Skeletal muscle cell (primary cell): ENCODE measurements at regions not wholly inside any gene's neighbourhood (a gene's known extent, or its start where the extent isn't known, plus 50 kb on each side); places are given as distances from the start of the nearest gene placed in this dataset.
"Not testable (repeated sequence)": the region's sequence is repeated elsewhere in the genome, so short reads cannot be mapped to it uniquely, and the experiment has no call there.

Experiments
- DNase-seq: peaks from one replicate; pipeline ENCODE4 v3.0.0-alpha.2; 2010; ENCODE audit warnings: low read depth
- H3K4me3 ChIP-seq: 2 replicates; pipeline ENCODE4 v1.5.1; 2011; ENCODE audit warnings: low read depth, mild to moderate bottlenecking, control low read depth, low read length, moderate library complexity

DNA sequence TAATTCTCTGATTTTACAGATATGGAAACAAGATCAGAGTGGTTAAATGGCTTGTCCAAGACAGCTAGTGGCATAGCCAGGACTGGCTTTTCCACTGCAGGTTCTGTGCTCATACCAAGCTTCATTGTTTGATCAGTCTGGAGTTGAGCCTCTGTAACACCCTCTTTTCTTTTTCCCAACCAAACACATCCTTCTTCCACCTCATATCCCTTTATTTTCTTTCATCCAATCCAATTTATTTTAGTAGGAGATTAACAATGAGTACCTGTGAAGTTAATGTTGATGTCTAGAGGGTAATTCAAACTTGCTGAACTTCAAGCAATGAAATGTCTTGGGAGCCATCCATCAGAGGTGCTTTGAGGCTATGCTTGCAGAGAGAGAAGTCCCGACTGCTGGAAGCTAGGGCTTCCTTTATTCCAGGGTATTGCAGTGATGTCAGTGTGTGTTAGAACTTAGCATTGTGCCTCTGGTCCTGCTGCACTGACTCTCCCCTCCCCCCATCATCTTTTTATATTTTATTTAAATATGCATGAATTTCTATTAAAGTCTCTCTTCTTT lies 452.1 kb upstream of the PDE3A start:
- no peak for DNase-seq
- no peak overlapping the region for H3K4me3 ChIP-seq

DNA sequence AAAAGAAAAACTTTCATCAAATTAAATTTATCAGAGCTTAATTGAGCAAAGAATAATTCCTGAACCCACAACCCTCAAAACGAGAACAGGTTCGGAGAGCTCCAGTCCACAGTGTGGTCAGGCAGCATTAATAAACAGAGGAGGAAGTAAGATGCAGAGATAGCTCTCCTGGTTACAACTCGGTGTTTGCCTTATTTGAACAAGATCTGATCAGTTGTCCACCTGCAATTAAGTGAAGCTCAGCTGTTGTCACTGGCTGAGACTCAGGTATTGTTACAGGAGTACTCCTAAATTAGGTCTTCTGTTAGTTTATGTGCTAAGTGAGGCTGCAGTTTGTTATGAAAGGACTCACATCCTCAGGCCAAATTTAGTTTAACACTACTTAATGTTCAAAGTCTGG lies 451.4 kb upstream of the PDE3A start:
- no peak for DNase-seq
- H3K4me3 ChIP-seq = no peak overlapping the region

DNA sequence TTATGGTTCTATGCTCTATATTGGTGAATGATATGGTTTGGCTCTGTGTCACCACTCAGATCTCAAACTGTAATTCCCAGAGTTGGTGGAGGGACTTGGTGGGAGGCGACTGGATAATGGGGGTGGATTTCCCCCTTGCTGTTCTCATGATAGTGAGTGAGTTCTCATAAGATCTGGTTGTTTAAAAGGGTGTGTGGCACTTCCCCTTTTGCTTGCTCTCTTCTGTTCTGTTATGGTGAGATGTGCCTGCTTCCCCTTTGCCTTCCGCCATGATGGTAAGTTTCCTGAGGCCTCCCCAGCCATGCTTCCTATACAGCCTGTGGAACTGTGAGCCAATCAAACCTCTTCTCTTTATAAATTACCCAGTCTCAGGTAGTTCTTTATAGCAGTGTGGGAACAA lies 446.6 kb upstream of the PDE3A start:
- H3K4me3 ChIP-seq, DNase-seq: not testable (repeated sequence)

DNA sequence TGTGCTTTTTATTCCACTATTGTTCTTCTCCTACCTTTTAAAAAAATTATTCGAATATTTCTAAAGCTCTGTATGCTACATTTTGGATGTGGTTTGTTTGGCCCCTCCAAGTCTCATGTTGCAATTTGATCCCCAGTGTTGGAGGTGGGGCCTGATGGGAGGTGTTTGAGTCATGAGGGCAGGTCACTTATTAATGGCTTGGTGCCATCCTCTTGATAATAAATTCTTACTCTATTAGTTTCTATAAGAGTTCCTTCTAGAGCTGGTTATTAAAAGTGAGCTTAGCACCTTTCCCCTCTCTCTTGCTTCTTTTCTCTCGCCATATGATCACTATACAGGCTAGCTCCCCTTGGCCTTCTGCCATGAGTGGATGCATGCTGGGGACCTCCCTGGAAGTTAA lies 445.6 kb upstream of the PDE3A start:
- no peak for DNase-seq
- H3K4me3 ChIP-seq = no peak overlapping the region

DNA sequence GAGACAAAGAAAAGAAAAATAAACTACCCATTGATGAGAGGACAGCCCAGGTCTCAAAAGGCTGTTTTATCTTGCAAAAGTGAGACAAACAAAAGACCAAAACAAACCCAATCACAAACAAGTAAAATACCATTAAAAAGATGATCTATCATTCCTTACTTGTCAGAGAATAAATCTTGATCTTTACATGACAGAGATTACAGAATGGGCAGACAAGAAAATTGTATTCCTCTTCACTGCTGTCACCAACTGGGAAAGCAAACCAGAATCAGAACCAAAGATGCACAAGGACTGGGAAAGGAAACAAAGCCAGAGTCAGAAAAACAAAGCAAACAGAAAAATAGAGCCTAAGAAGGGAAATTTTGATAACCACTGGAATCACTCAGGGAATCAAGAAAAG lies 444.0 kb upstream of the PDE3A start:
- DNase-seq = no peak

DNA sequence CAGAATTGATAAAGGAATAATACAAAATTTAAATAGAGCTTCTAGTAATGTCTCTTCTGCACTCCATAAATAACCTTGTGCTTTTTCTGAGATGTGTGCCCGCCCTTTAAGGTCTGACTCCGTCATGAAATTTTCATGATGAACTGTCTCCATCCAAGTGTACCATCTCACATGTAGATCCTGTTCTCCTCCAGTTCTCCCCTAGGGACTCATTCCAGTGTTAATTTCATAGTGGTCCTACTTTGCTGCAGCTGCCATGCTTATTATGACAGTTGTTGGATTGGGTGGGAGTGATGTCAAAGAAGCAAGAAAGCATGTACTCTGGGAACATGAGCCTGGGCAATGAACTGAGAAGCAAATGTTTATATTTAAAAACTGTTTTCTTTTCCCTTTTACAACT lies 442.5 kb upstream of the PDE3A start:
- DNase-seq = peak; percentile 14
- H3K4me3 ChIP-seq = no peak overlapping the region

More for the DNA sequence above, 444.0 kb upstream of the PDE3A start:
- no peak overlapping the region for H3K4me3 ChIP-seq

DNA sequence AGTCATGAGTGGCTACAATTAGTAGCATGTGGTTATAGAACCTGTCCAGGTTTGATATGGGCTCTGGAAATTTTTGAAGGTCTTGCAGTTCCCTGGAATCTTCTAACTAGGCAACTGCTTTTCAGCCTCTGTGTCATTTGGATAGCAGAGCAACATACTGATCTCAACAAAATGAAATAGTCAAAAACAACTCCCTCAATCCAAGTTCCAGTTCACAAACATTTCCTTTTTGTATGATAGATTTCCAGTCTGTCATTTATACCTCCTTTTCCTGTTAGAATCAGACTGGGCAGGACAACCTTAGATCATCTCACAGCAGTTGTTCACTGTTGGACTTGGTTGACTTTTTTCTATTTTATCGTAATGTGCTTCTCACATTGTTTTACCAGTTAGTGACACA lies 442.1 kb upstream of the PDE3A start:
- no peak for DNase-seq
- H3K4me3 ChIP-seq = no peak overlapping the region

DNA sequence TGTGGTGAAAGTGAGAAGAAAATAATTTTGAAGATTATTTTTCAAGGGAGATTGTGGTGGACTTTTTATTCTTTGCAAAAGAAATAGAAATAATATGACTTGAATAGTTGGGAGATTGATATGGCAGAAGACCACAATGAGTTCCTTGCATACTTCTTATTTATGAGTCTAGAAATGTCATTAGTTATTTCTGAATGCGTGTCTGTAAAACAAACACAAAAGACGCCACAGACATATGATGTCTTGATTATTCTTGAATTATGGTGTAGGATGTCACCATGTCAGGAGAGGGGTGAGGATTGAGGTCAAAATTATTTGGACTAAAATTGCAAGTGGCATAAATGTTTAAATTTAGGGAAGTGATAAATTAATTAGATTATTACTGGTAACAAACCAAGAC lies 440.7 kb upstream of the PDE3A start:
- H3K4me3 ChIP-seq = no peak overlapping the region
- DNase-seq = no peak

DNA sequence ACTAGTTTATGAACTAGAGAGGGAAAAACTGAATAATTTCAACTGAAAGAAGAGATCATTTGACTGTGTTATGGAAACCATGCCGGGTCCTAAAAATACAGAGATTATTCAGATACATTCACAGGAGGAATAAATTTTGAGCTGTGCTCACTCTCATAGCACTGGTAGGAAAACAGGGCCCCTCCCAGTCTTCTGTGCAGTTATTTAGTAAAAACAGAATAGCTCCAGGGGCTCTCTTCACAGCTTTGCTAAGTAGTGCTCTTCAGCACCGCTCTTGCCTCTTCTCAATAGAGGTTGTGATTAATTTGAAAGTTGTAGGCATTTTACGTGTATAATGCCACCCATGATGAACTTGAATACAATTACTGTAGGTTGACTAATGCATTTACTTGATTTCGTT lies 435.9 kb upstream of the PDE3A start:
- DNase-seq = no peak
- no peak overlapping the region for H3K4me3 ChIP-seq

DNA sequence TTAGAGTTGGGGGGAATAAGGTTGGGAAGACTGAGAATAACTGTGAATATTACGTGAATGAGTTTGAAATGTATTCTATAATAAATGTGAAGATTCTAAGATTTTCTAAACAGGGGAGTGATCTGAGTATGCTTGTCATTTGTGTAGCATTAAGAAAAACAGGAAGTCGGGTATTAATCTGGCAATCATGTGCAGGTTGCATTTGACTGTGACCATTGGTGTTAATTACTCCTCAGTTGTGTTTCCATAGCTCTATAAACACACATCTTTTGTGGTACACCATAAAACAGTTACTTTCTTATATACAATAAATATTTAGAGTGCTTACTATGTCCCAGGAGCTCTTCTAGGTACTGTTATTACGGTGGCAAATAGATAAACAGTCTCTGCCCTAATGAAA lies 434.4 kb upstream of the PDE3A start:
- DNase-seq = no peak
- H3K4me3 ChIP-seq = no peak overlapping the region

DNA sequence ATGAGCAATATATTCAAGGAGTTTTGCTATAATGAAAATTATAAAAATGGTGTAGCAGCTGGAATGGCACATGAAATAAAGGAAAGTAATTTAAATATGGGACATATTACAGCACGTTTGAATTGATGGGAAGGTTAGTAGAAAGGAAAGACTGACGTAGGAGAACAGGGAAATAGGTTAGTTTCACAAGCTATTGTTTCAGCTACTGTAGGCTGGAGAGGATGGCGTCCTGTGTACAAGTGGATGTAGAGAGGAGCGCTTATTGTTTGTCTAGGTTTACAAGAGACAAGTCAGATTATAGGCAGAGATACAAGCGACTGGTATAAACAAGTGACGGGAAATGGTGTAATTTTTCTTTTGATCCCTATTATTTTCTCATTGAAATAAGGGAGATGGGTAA lies 431.2 kb upstream of the PDE3A start:
- H3K4me3 ChIP-seq = no peak overlapping the region
- no peak for DNase-seq

DNA sequence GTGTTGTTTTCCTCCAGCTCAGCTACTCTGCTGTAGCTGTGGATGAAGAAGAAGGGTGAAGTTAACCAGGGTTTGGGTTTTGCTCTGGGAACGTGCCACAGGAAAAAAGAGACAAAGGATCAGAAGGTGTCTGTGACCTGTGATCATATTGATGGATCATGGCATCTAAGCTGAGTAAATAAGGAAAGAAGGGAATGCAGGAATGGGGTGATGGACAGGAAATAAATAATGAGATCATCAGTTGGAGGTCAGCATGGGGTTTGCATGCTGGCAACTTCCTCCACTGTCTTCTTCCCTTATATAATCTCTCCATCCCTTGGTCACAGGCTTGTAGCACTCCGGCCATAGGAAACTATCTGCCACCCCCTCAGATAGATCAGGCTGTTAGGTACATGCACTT lies 430.3 kb upstream of the PDE3A start:
- H3K4me3 ChIP-seq = no peak overlapping the region
- no peak for DNase-seq

DNA sequence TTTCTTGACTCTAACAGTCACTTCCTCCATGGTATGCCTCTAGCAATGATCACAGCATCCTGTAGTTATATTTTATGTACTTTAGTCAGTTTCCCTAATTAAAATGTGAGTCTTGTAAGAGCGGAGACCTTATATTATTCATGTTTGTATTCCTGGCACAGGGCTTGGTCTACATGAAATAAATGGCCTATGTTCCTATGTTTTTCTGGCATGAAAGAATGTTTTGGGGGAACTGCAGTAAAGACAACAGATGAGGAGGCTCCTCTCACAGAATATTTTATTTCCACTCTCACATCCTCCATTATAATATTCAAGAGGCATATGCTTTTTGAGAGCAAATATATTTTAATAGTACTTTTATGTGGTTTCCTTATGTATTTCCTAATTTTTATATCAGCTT lies 429.8 kb upstream of the PDE3A start:
- no peak for DNase-seq
- H3K4me3 ChIP-seq = no peak overlapping the region

DNA sequence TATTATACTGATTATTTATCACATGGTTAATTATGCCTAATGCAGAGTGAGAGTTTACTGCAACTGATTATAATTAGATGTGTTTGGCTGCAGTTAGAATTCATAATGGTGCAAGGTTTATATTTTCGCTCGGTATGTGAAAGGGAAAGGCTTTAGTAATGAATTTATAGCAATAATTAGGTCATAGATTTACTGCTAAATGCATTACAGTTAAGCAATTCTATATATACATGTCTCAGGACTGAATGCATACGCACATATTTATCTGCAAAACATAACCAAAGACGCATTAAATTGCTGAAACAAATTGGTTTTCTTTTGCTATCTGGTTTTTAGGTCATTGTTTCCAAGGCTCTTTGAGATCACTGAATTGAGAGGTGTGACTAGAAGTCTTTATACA lies 428.1 kb upstream of the PDE3A start:
- H3K4me3 ChIP-seq = no peak overlapping the region
- no peak for DNase-seq

DNA sequence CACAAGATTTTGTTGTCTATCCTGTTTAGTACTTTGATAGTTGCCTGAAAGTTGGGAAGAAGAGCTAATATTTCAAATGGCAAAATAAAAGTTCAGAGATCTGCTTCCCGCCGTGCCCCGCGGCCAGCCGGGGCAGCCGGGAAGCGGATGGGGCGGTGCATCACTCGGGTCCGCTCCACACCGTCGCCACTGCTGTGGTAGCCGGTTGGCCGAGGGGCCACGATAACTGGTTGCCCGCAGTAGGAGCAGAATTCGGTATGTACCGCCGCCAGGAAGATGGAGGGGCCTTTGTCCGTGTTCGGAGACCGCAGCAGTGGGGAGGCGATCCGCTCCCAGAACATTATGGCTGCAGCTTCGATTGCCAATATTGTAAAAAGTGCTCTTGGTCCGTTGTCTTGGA lies 427.2 kb upstream of the PDE3A start:
- no peak for DNase-seq
- no peak overlapping the region for H3K4me3 ChIP-seq

DNA sequence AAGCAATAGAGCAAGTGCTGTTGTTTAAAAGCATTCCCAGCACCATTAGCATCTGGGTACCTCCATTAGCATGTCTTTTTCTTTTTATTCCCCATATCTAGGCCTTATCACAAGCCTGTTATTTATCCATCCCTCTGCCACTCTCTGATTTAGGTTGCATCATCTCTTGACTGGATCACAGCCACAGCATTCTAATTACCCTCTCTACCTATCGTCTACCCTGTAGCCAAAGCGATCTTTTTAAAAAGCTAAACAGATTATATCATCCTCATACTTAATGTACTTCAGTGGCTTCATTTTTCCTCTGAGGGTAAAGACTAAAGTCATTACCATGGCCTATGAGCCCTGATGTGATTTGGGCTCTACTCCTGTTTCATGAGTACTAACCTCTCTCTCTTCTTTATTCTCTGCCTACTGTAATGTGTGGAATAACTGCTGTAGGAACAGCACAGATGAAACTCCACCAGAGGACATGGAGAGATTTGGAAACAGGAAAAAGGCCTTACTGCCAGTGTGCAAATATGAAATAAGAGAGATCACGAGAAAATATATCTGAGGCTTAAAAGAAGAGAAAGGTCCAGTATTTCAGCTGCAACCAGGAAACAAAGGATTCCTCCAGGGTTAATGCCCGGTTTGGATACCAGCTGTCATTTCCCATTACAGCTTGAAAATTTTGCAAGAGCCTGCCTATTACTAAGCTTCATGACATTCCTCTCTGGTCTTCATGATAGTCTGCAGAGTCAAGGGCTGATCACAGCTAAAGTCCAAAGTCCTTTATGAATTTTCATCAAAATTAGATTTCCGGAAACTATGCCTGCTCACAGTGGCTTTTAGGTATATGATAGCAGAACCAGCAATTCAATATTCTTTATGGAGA lies 422.5 kb upstream of the PDE3A start:
- H3K4me3 ChIP-seq = no peak overlapping the region
- DNase-seq = peak; percentile 58

DNA sequence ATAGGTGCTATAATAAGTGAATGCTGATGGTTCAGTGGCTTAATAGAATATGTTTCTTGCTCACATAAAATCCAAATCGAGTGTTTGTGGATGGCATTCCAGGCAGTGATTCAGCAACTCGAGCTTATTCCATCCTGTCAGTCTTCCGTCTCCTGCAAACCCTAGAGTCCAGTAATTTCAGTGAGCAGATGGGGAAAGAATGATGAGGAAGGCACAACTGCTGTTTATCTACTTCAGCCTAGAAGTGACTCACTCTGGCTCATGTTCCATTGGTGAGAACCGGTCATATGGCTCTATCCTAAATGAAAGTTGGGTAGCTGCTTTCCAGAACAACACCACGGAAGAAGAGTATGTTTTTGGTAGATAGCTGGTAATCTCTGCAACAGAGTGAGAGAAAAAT lies 421.8 kb upstream of the PDE3A start:
- peak overlapping the region; percentile 3 for H3K4me3 ChIP-seq
- peak; percentile 98 for DNase-seq

DNA sequence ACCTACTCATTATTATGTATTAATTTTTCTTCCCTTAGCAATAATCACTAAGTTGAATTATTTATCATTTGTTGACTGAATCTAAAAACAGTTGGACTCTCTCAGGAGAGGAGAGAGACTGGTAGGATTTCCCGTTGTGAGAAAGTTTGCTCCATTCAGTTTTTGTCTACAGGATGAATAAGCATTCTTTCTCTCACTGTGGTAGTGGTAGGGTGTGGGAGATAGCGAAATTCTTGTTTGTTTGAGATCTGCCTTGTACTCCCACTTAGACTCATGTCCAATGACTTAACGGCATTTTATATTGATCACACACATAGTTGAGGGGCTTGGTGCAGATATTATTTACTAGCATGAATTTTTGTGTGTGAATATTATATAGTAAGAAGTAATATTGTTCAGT lies 421.0 kb upstream of the PDE3A start:
- H3K4me3 ChIP-seq = no peak overlapping the region
- DNase-seq = no peak

DNA sequence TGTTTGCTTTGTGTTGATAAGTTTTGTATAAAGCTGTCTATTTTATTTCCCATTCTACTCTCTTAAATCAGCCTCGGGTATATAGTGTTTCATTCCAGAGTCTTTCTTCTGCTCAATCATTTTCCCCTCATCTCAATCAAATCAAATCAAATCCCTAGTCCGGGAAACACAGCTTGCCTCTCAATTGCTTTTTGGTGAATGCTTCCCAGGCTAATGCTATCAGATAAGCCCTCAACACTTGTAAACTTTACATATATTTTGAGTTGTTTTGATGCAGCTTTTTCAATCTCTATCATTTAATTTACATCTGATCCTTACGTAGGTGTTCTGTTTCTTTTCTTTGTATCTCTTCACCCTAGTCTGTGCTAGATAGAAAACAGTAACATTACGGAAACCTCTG lies 416.7 kb upstream of the PDE3A start:
- no peak for DNase-seq
- H3K4me3 ChIP-seq = no peak overlapping the region

DNA sequence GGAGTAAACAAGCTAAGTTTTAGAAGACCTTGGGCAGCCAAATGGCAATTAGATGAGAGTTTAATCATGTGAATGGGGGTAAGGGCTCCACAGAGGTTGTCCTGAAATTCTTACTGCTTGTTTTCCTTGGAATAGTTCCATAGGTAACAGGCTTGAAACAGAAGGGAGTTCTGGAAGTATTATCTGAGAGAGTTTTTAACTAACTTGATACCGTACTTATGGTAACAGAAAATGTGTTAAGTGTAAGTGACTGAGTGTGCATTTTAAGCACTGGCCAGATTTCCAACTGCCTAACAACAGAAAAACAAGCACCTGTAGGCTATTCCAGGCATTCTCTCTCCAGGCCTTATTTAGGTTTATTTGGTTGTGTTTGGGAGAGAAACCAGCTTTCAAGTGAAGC lies 414.6 kb upstream of the PDE3A start:
- no peak overlapping the region for H3K4me3 ChIP-seq
- no peak for DNase-seq

DNA sequence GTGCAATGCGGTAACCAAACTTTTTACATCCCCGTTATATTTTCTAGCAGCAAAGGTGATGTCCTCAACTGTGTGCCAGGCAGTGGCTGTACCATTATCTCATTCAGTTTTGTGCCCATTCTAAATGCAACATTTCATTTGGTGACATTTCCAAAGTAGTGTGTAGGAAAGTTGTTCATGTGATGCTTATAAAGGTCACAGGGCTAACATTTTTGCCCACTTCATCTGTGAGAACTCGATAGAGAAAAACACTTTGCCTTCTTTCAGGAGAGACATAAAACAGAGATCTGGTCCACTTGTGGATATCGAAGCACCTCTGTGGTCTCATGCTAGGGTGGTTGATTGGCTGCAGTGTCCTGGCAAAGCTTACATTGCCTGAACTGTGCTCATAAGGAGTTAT lies 414.2 kb upstream of the PDE3A start:
- DNase-seq = no peak

More for the DNA sequence above, 414.2 kb upstream of the PDE3A start:
- no peak overlapping the region for H3K4me3 ChIP-seq
